Fibroblast of lung (primary cell): ENCODE measurements at regions not wholly inside any gene's neighbourhood (a gene's known extent, or its start where the extent isn't known, plus 50 kb on each side); places are given as distances from the start of the nearest gene placed in this dataset.

Experiments
- EZH2 ChIP-seq: IDR thresholded peaks from 2 replicates; pipeline ENCODE4 v1.5.1; 2012; ENCODE audit warnings: low read length, control low read depth, mild to moderate bottlenecking; ENCODE audit errors: missing control alignments
- TF ChIP-seq, protein P1 (sequence below), 2 donors: IDR thresholded peaks in 1 of 2; conservative IDR thresholded peaks in 1 of 2; 1 replicate in 1 of 2; 2 replicates in 1 of 2; pipeline ENCODE4 v1.5.1; 2011 to 2012; ENCODE audit warnings: low read length in 2 of 2, control low read depth in 1 of 2, inconsistent platforms in 1 of 2, low read depth in 1 of 2, mild to moderate bottlenecking in 1 of 2

DNA sequence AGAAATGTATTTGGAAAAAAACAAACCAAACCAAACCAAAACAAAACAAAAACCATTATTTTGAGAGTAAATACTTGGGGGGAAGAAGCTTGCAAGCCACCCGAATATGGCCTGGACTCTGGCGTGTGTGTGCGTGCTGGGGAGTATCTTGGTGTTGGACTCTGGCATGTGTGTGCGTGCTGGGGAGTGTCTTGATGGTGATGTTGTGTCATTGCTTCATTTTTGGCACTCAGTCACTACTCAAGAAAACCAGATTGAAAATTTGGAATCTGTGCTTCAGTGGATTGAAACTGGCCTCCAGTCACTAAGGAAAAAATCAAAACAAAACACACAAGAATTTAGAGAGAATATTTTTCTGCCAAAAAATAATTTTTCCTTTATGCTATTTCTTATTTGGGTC is 76.1 kb downstream of the ARRDC3 start:
- TF ChIP-seq, protein P1, sequence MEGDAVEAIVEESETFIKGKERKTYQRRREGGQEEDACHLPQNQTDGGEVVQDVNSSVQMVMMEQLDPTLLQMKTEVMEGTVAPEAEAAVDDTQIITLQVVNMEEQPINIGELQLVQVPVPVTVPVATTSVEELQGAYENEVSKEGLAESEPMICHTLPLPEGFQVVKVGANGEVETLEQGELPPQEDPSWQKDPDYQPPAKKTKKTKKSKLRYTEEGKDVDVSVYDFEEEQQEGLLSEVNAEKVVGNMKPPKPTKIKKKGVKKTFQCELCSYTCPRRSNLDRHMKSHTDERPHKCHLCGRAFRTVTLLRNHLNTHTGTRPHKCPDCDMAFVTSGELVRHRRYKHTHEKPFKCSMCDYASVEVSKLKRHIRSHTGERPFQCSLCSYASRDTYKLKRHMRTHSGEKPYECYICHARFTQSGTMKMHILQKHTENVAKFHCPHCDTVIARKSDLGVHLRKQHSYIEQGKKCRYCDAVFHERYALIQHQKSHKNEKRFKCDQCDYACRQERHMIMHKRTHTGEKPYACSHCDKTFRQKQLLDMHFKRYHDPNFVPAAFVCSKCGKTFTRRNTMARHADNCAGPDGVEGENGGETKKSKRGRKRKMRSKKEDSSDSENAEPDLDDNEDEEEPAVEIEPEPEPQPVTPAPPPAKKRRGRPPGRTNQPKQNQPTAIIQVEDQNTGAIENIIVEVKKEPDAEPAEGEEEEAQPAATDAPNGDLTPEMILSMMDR (conservative IDR thresholded peaks at IDR 0.05 in 1 of 2, IDR thresholded peaks at IDR 0.05 in 1 of 2; ENCODE audit: low read depth in 1 of 2, low read length in 2 of 2), result no peak
- TF ChIP-seq EZH2, result no peak
